NB4 (cell line): ENCODE measurements at regions not wholly inside any gene's neighbourhood (a gene's known extent, or its start where the extent isn't known, plus 50 kb on each side); places are given as distances from the start of the nearest gene placed in this dataset.

Experiments used
- DNase-seq: peaks from one replicate; pipeline ENCODE4 v3.0.0; 2010; ENCODE audit warnings: low read depth
- H3K4me3 ChIP-seq: one replicate; pipeline ENCODE4 v1.5.1; 2011; ENCODE audit warnings: mild to moderate bottlenecking, low read depth, low read length, moderate library complexity
- CTCF ChIP-seq: IDR thresholded peaks from one replicate; pipeline ENCODE4 v1.5.1; 2012; ENCODE audit warnings: low read depth, low read length
- MAX ChIP-seq: IDR thresholded peaks from 2 replicates; pipeline ENCODE4 v1.6.1; 2011; ENCODE audit warnings: low read depth, low read length
- MYC ChIP-seq: IDR thresholded peaks from 2 replicates; pipeline ENCODE4 v1.6.1; 2011; ENCODE audit warnings: low read depth, low read length
- POLR2A ChIP-seq: IDR thresholded peaks from 2 replicates; pipeline ENCODE4 v1.6.1; 2011; ENCODE audit warnings: mild to moderate bottlenecking; ENCODE audit not compliant: insufficient read length; ENCODE audit errors: extremely low read depth

GRCh38 chr14:54291491-54292191, 105.2 kb upstream of the CDKN3 start:
- H3K4me3 ChIP-seq = no peak overlapping the region
- no peak for DNase-seq
- TF ChIP-seq MYC (no peak), CTCF (no peak), POLR2A (no peak)

- DNase-seq = no peak
- H3K4me3 ChIP-seq = no peak overlapping the region
- TF ChIP-seq CTCF (no peak), MYC (no peak), MAX (no peak), POLR2A (no peak)
Observed at GRCh38 chr14:54294802-54295201, 102.0 kb upstream of the CDKN3 start.

GRCh38 chr14:54299410-54300363, 97.1 kb upstream of the CDKN3 start:
- H3K4me3 ChIP-seq = no peak overlapping the region
- TF ChIP-seq MYC (no peak), MAX (no peak), POLR2A (no peak), CTCF (no peak)

GRCh38 chr14:54300881-54301280, 95.9 kb upstream of the CDKN3 start:
- no peak for DNase-seq
- TF ChIP-seq CTCF (no peak), POLR2A (no peak), MYC (no peak), MAX (no peak)
- H3K4me3 ChIP-seq = no peak overlapping the region

More at GRCh38 chr14:54299410-54300363, 97.1 kb upstream of the CDKN3 start:
- DNase-seq = no peak

GRCh38 chr14:54301359-54301758, 95.4 kb upstream of the CDKN3 start:
- no peak for DNase-seq
- no peak overlapping the region for H3K4me3 ChIP-seq
- no peak for TF ChIP-seq MAX
- no peak for TF ChIP-seq CTCF
- TF ChIP-seq MYC = no peak
- no peak for TF ChIP-seq POLR2A
